DMS53 (cell line): ENCODE measurements at regions not wholly inside any gene's neighbourhood (a gene's known extent, or its start where the extent isn't known, plus 50 kb on each side); places are given as distances from the start of the nearest gene placed in this dataset.
A peak's percentile ranks its signal among the peaks of the same experiment; 100 is the strongest.

Experiments
- DNase-seq: peaks from one replicate; lab custom pipeline; 2025; lab: John Stamatoyannopoulos, UW

DNA sequence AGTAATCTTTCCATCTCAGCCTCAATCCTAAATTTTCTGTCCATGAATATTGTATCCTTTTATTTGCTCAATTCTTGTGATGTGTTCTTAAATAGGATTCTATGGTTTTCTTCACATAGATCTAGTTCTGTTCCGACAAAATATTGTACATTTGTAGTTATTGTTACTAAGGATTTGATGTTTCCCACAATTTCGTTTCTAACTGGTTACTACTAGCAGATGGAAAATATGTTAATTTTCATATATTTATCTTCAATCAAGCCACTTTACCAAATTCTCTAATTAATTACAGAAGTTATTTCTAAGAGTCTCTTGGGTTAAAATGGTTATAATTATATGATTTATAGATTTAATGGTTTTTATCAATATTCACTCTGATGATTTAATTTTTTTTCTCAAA, 60.3 kb downstream of the SEC61B start:
- no peak for DNase-seq

DNA sequence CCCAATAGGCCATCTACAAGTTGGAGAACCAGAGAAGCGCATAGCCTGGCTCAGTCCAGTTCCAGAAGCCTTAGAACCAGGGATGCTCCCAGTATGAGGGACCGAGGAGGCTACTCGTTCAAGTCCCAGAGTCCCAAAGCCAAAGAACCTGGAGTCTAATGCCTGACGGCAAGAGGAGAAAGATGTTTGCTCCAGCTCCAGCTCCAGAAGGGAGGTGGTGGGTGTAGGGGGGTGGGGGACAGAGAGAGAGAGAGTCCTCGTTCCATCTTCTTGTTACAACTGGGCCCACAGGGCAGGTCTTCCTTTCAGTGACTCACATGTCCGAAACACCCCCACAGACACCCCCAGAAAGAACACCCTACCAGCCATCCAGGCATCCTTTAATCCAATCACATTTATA, 63.9 kb downstream of the SEC61B start:
- DNase-seq: no peak

DNA sequence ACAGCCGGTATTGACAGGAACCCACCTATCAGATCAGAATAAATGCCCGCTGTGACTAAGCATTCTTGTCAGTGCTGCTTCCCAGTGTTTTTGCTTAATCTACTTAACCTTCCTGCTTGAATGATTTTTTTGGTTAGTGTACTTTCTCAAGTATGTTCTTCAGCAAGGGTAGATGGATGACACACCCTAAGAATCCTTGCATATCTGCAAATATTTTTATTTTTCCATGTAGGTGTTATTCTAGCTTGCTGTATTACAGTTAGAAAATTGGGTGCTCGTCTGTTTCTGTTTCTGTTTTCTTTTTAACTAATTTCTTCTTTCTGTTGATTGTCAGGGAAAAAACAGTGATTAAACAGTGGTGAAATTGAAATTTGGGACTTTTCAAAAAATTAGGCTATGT, 64.5 kb downstream of the SEC61B start:
- DNase-seq: no peak

DNA sequence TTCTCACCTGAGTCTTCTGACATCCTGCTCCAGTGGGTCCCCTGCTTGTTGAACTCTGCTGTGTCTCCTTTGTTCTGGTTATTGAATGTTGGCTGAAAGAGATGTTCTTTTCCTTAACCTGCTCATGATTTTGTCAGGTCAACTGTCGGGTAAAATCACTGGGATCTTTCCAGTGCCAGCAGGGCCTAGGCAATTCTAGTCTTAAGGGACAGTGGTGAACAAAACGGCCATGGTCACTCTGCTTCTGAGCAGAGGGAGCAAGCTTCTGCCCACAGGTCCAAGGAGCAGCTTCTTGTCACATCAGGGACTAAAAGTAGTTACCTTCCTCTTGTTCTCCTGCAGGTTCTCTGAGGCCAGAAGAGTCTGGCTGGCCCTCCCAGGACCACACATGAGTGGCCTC, 65.6 kb downstream of the SEC61B start:
- no peak for DNase-seq

DNA sequence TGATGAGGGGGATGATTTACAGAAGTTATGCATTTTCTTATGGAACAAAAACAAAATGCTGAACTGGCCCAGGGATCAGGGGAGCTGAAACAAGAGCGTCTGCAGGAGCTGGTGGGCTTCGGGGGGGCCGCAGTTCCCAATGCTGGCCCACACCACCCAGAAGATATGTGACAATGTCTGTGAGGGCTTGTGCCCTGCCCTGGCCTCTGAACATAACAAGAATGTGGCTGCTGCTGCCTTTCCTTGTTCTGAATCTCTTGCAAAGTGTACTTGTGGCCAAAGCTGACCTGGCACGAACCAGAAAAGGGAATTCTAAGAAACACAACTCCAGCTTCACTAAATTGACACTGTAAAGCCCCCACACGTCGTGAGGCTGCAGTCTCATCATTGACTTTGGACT, 66.7 kb downstream of the SEC61B start:
- no peak for DNase-seq

DNA sequence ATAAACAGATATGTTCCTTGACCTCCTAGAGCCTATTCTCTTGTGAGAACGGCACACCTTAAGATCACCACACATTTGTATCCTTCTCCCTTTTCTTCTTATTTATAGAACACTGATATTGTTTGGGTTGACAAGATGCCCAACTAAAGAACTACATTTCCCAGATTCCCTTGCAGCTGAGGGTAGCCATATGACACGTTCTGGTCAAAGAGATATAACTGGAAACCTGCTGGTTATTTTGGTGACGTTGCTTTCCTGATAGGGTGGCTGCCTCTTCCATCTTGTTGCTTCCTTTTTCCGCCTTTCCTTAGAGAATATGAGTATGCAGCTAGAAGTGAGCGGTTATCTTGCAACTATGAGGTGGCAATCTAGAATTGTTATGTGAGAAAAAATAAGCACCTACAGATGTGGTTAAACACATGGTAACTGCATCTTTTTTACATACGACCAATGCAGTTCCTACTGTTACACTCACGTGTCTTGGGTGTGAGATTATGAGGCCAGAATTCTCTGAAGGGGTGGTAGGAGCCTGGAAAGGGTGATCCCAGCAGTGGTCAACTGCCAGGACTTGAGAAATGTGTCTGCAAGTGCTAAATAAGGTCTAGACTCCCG, 72.9 kb downstream of the SEC61B start:
- DNase-seq: peak; percentile 18

DNA sequence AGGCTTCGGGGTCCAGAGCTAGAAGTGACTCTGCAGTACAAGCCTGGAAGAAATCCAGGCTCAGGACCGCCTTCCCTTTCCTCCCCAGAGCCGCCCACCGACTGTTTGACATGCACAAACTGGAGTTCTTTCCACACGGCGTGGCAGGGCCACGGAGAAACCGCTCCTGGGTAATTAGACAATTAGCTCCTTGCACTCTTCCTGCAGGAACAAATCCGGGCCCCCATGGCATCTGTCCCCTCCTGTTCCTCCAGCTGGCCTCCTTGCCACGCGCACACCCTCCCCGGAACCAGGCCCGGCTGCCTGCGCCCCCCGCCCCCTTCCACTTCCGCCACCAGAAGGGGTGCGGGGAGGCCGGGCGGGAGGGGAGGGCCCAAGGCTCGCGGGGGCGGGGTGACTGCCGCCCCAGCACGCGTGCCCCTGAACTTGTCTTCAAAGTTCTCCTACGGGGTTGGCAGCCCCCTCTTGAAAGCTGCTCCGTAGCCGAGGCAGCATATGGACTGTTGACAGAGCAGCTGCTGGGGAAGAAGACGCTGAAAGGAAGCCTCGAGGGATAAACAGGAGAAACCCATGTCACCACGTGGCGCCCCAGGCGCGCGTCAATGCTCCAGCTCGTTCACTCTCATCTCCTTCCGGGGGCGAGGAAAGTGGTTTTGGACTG, 74.3 kb downstream of the SEC61B start:
- peak; percentile 33 for DNase-seq

DNA sequence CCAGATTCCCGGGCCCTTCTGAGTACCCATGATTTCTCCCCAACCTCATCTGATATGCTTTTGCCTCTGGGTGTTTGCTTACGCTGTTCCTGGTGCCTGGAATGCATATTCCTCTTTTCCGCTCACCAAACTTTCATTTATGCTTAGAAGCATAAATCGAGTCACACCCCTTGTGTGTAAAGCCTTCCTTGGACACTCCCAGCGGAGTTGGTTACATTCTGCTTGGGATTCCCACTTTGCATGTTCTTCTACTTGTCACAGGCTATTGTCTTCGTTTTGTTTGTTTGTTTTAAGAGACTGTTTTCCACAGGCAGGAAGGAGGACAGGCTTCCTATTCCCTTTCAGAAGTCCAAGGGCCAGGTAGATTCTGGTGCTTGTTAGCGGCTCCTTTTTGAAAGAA, 76.5 kb downstream of the SEC61B start:
- no peak for DNase-seq

DNA sequence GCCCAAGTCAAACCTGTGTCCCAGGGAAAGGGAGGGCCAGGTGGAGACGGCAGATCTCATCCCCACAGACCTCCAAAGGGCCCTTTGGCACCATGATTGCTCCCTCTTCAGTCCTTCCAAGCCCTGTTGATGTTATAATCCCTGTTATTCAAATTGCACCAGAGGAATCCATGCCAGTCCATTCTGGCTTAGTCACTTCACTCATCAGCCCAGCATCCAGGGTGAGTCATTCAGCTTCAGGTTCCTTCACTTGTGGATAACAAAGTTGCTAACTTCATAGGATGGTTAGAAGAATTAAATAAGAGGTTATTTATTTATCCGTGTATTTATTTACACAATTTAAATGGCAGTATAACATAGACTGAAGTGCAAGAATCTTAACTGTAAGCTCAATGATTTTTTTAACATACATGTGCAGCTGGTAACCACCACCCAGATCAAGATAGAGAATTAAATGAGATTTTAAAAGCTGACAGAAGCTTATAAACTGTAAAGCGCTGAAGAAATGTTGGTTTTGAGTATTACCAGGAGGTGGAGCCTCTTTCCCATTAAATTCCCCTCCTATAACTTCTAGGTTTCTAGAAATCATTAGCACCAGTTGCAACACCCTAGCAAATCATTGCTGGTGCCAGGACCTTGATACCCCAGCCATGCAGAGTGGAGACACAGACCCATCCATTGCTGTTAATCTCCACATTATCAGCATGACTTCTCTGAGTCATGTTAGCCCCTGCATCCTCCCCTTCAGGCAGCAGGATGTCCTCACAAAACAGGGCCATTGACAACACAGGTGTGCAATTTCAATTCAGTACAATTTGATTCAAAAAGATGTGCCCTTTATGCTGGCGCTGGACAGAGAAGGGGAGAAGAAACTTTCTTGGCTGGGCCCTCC, 77.4 kb downstream of the SEC61B start:
- DNase-seq: peak; percentile 40

DNA sequence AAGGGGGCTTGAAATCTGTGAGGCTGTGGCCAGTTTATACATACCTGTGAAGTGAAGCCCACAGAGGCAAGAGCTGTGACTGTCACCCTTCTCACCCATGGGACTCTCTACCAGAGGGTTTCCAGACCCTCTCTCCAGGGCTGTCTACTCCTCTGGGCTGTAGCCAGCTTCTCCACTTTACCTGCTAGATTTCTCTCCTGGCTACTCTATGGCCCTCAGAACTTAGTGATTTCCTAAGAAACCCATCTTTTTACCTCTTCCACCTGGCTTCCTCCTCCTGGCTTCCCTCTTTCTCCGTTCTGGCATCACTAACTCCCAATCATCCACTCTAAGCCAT, 78.0 kb downstream of the SEC61B start:
- DNase-seq: no peak

DNA sequence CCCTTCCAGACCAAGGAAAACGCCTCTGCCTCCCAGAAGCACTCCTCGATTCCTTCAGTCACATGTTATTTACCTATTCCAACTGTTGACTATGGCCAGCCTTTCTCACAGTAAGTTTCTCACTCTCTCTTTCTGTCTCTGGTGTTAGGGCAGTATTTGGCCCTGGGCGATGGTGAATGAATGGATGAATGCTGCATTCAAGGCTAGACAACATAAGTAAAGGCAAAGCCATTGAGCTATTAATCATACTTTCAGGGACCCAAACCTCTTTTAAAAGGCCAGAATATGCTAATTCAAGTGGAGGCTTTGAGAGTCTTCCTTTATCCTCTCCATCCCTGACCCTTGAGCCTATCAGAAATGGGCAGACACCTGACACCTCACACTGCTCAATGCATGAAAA, 78.5 kb downstream of the SEC61B start:
- DNase-seq: no peak

DNA sequence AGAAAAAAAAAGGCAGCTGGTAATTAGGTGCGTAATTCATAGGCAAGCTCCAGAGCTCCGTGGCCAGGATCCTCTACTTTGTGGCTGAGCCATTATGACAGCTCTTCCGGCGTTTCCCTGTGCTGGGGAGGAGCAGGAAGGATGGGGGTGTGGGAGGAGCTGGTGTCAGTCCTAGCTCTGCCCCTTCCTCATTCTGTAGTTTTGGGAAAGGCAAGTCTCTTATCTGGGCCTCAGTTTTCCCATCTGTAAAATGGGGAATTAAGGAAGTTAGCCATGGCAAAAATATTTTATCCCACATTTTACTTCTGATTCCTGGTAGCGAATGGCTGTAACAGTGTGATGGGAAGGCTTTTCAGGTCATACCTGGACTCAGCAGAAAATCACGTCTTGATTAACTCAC, 81.1 kb downstream of the SEC61B start:
- DNase-seq: no peak

DNA sequence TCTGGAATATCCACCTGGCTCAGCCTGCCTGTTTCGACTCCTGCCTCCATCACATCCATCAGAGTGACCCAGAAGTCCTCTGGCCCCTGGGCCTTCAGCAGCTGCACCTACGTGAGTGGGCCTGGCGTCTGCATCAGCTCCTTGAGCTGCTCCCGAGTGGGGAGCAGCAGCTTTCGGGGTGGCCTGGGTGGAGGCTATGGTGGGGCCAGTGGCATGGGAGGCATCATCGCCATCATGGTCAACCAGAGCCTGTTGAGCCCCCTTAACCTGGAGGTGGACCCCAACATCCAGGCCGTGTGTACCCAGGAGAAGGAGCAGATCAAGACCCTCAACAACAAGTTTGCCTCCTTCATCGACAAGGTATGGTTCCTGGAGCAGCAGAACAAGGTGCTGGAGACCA, 83.0 kb downstream of the SEC61B start:
- no peak for DNase-seq

DNA sequence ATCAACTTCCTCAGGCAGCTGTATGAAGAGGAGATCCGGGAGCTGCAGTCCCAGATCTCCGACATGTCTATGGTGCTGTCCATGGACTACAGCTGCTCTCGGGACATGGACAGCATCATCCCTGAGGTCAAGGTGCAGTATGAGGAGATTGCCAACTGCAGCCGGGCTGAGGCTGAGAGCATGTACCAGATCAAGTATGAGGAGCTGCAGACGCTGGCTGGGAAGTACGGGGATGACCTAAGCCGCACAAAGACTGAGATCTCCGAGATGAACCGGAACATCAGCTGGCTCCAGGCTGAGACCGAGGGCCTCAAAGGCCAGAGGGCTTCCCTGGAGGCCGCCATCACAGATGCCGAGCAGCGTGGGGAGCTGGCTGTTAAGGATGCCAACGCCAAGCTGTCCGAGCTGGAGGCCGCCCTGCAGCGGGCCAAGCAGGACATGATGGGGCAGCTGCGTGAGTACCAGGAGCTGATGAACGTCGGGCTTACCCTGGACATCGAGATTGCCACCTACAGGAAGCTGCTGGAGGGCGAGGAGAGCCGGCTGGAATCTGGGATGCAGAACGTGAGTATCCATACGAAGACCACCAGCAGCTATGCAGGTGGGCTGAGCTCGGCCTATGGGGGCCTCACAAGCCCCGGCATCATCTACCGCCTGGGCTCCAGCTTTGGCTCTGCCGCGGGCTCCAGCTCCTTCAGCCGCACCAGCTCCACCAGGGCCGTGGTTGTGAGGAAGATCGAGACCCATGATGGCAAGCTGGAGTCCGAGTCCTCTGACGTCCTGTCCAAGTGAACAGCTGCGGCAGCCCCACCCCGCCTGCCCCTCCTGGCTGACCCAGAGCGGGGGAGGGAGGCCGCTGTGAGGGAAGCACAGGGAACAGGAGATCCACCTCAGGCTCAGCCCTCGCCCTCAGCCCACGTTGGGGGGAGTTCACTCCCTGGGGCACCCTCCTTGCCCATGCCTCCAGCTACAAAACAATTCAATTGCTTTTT, 84.0 kb downstream of the SEC61B start:
- no peak for DNase-seq

DNA sequence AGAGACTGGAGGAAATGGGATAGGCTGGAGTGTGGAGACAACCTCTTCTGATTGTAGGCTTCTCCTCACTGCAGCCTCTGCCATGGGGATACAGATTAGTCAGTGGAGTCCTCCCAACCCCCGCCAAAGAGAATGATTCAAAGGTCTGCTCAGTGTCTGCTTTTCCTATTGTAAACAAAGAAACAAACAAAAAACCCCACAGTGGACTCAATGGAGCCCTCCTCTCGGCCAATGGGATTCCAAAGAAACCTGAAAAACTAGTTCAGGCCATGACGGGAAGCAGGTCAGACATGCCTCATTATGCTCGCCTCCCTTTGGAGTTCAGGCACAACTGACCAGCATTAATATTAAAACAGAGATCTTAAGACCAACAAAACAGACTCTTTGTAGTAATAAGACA, 85.8 kb downstream of the SEC61B start:
- peak; percentile 85 for DNase-seq

DNA sequence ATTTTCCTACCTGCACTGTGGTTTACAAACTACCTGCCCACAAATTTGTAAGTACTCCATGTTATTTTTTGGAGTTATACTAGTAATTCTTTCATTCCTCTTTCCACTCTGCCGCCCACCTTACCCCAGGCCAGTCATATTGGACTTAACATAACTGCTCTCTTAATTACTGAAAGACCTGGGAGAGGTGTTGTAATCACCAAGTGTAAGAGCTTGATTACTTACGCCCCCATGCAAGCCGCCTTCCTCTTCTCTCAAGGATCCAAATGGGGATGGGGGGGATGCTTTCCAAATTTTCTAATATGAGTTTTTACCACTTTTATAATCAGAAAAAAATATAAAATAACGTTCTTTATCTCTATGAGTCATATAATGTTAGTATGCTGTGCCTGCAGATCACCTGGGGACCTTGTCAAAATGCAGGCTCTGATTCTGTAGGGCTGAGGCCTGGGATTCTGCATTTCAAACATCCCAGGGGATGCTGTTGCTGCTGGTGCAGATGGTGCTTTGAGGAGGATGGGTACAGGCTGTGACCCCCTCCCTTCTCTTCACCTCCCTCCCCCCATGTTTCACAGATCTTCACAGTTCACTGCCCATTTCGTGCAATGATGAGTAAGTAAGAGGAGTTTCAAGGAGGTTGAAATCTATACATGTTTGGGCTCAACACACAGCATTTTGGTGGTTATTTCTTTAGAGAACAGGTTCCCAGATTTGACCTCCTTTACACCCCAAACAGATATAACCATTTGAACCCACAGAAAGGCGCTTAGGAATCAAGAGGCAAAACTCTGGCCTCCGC, 87.3 kb downstream of the SEC61B start:
- no peak for DNase-seq

DNA sequence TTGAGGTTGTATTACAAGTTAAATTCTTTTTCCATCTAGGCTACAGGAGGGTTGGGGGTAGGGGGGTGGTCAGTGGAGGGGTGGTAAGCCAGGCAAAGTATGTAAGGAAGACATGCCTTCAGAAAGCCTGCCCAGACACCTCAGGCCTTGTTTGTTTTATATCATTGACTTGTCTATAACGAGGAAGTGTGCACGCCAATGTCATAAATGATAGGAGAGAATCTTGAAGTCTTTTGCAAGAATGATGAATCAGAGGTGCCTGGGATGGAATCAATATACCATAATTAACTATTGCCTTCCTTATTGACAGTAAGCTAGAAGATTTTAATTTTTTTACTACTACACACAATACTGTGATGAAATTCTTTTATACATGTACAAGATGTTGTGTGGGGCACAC, 90.7 kb downstream of the SEC61B start:
- DNase-seq: no peak

DNA sequence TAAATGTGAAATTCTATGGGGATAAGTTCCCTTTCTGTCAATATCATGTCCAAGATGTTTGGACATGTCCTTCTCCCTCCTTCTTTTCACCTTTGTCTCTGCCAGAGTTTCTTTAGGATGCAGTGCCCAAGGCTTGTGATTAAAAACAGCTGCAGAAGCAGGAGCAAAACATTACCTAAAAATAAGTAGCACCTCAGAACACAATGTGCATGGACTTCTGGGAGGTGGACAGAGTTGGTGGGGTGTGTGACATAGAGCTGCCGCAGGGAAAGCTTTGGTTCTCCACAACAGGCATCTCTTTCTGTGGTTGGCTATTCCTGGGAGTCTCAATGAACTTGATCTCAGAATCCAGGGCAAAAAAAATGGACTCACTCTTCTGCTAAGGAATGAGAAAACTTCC, 97.0 kb downstream of the SEC61B start:
- DNase-seq: no peak

DNA sequence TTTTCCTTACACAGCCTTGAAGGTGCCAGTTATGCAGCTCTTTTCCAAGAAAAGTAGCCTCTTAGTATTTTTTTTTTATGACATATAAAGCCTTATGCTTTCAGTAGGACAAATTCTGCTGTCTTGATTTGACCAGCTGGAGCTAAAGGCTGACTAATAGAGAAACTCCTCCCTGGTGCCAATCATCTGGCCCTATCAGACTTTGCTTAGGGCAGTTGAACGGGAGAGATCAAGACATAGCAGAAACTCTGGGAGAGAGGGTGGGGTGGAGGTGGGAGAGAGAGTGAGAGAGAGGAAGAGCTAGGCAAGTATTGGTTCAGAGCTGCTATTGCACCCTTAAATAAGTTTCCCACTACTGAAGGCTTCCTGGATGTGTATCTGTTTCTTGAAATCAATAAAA, 100.2 kb downstream of the SEC61B start:
- DNase-seq: no peak

DNA sequence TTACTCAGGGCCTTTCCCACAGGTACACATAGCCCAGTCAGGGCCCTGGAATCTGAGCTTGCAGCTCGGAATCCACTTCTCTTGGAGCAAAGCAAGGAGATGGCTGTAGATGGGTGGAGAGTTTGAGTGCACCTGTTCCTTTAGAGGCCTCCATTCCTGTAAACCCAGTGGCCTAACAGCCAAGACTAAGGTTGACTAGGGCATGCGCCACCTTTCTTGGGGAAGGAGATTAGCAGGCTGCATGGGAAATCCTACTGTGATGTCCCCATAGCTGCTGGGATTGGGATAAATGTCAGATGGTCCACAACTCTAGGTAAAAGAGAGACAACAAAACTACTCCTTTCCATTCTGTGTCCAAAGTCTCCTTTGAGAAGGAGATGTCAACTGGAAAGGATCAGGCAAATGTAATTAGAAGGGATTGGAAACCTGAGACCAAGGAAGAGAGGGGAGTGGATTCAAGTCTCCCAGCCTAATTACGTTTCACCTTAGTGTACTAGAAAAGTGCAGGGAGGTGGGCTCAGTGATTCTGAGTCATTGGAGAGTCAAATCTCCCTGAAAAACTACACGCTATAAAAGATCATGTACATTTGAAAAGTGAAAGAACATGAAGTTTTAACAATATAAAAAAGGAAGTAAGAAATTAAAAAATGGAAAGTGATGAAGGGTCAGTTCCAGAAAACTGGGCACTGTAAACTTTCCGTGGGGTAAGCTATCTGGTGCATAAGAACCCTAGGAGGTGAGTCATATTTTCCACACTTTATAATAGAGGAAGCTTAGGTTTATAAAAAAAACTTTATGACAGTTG, 104.2 kb downstream of the SEC61B start:
- no peak for DNase-seq

DNA sequence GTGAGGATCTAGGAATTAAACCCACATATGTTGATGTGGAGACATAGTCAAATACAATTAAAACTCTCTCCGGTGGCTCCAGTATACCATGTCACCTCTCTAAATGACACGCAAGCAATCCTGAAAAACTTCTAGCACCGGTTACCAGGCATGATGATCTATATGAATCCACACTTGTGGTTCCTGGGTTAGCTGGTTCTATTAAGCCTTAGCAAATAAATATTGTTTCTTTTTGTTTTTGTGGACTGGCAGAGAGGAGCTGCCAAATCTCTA, 104.8 kb downstream of the SEC61B start:
- no peak for DNase-seq
